Hepatocyte (in vitro differentiated cells): ENCODE measurements at regions not wholly inside any gene's neighbourhood (a gene's known extent, or its start where the extent isn't known, plus 50 kb on each side); places are given as distances from the start of the nearest gene placed in this dataset.

ENCODE experiments used
- DNase-seq: peaks from one replicate; pipeline ENCODE4 v3.0.0-alpha.2; 2016; ENCODE audit warnings: low spot score
- H2AFZ ChIP-seq: fragments of 200-600 bp; sonication (generic); 2 replicates; pipeline ENCODE4 v1.6.0; 2016; ENCODE audit warnings: antibody characterized with exemption, mild to moderate bottlenecking
- H3K27ac ChIP-seq: fragments of 200-600 bp; sonication (generic); 2 replicates; pipeline ENCODE4 v1.5.1; 2016; ENCODE audit warnings: mild to moderate bottlenecking
- H3K27me3 ChIP-seq: fragments of 200-600 bp; sonication (generic); 2 replicates; pipeline ENCODE4 v1.6.1; 2016
- H3K36me3 ChIP-seq: fragments of 200-600 bp; sonication (generic); replicated peaks from 2 replicates; pipeline ENCODE4 v1.5.1; 2016; ENCODE audit warnings: low read depth; ENCODE audit not compliant: insufficient read depth
- H3K4me1 ChIP-seq: fragments of 200-600 bp; sonication (generic); 2 replicates; pipeline ENCODE4 v1.5.1; 2016; ENCODE audit warnings: mild to moderate bottlenecking, moderate library complexity; ENCODE audit not compliant: insufficient read depth
- H3K4me2 ChIP-seq: fragments of 200-600 bp; sonication (generic); 2 replicates; pipeline ENCODE4 v1.6.0; 2016
- H3K4me3 ChIP-seq: fragments of 200-600 bp; sonication (generic); 2 replicates; pipeline ENCODE4 v1.5.1; 2016; ENCODE audit warnings: mild to moderate bottlenecking
- H3K79me2 ChIP-seq: fragments of 200-600 bp; sonication (generic); 2 replicates; pipeline ENCODE4 v1.6.0; 2017; ENCODE audit warnings: mild to moderate bottlenecking
- H3K9me2 ChIP-seq: fragments of 200-600 bp; sonication (generic); replicated peaks from 2 replicates; pipeline ENCODE4 v1.6.0; 2017; ENCODE audit warnings: mild to moderate bottlenecking; ENCODE audit not compliant: insufficient read depth
- H3K9me3 ChIP-seq: fragments of 200-600 bp; sonication (generic); 2 replicates; pipeline ENCODE4 v1.5.1; 2016; ENCODE audit warnings: low read depth, mild to moderate bottlenecking
- H4K20me1 ChIP-seq: fragments of 200-600 bp; sonication (generic); 2 replicates; pipeline ENCODE4 v1.6.0; 2016; ENCODE audit warnings: mild to moderate bottlenecking; ENCODE audit not compliant: insufficient read depth, poor library complexity, severe bottlenecking
- CTCF ChIP-seq: fragments of 200-600 bp; sonication (generic); IDR thresholded peaks from 2 replicates; pipeline ENCODE4 v1.5.1; 2016; ENCODE audit warnings: antibody characterized with exemption, mild to moderate bottlenecking; ENCODE audit not compliant: poor library complexity
- EZH2 ChIP-seq: fragments of 200-600 bp; sonication (generic); IDR thresholded peaks from 2 replicates; pipeline ENCODE4 v1.6.1; 2016; ENCODE audit warnings: antibody characterized with exemption, mild to moderate bottlenecking, borderline replicate concordance
- EZH2phosphoT487 ChIP-seq: fragments of 200-600 bp; sonication (generic); IDR thresholded peaks from one replicate; pipeline ENCODE4 v1.6.1; 2018; ENCODE audit warnings: antibody characterized with exemption, mild to moderate bottlenecking, low read depth, moderate library complexity; ENCODE audit not compliant: unreplicated experiment, severe bottlenecking
- WGBS: methylation state at CpG from one replicate; pipeline ENCODE4 v1.1.6; 2016; ENCODE audit warnings: low lambda C conversion rate; ENCODE audit errors: missing lambda C conversion rate; 5-methylcytosine and 5-hydroxymethylcytosine counted together

DNA sequence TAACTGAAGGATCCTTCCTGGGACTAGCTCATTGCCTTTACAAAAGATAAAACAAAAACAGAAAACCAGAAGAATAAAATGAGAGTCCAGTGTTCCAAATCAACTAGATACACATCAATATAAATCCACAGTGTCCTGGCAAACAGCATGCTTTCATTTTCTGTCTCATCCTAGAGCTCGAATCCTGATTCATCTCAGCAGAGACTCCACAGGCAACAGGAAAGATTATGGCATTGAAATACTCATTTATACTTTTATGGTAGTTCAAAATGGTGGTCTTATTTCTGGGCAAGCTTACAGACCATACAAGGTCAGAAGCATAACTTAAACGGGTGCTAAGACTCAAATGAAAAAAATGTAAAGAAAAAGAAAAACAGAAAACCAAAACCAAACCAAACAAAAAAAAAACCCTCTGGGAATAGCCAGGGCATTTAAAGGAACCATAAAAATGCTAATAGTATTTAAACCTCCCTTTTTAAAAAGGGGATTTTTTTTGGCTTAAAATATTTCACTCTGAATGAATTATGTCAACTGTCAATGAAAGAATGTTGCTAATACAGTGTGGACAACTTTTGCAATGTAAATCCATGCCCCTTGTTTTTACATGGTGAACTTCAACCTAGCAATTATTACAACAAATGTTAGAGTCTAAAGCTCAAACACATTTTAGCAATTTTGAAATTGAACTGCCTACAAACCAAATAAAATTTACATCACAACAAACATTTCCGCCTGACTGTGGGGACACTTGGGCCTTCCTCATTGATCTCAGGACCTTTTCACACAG lies 57.9 kb downstream of the GPR101 start:
- Histone ChIP-seq H3K4me3 (no peak overlapping the region), H3K27me3 (no peaks in the 10 kb centered on the region), H3K27ac (no peak overlapping the region), H4K20me1 (no peaks in the 10 kb centered on the region), H3K4me1 (no peaks in the 10 kb centered on the region), H3K9me3 (no peaks in the 10 kb centered on the region), H3K4me2 (no peak overlapping the region), H3K36me3 (no peaks in the 10 kb centered on the region), H3K9me2 (no peaks in the 10 kb centered on the region), H3K79me2 (no peaks in the 10 kb centered on the region), H2AFZ (no peak overlapping the region)
- 77% methylated on average over 3 of the region's 3 CpGs for WGBS
- no peak for TF ChIP-seq CTCF
- TF ChIP-seq EZH2: no peak
- no peak for TF ChIP-seq EZH2phosphoT487
- no peak for DNase-seq

DNA sequence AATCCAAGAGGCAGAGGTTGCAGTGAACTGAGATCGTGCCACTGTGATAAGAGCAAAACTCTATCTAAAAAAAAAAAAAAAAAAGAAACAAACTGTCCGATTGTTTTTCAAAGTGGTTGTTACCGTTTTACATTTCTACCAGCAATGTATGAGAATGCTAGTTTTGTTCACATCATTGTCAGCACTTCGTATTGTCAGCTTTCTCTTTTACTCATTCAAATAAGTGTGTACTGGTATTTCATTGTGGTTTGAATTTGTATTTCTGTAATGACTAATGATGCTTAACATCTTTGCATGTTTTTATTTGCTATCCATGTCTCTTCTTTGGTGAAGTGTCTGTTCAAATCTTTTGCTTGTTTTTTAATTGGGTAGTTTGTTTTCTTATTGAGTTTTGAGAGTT lies 65.8 kb downstream of the GPR101 start:
- TF ChIP-seq EZH2 (no peak), EZH2phosphoT487 (no peak), CTCF (no peak)
- Histone ChIP-seq H3K36me3 (no peaks in the 10 kb centered on the region), H3K4me1 (no peaks in the 10 kb centered on the region), H3K4me3 (no peak overlapping the region), H3K9me2 (no peaks in the 10 kb centered on the region), H3K79me2 (no peaks in the 10 kb centered on the region), H4K20me1 (no peaks in the 10 kb centered on the region), H3K27me3 (no peaks in the 10 kb centered on the region), H3K27ac (no peak overlapping the region), H2AFZ (no peak overlapping the region), H3K4me2 (no peak overlapping the region), H3K9me3 (no peaks in the 10 kb centered on the region)
- WGBS: 86% methylated on average over 4 of the region's 4 CpGs
- no peak for DNase-seq

DNA sequence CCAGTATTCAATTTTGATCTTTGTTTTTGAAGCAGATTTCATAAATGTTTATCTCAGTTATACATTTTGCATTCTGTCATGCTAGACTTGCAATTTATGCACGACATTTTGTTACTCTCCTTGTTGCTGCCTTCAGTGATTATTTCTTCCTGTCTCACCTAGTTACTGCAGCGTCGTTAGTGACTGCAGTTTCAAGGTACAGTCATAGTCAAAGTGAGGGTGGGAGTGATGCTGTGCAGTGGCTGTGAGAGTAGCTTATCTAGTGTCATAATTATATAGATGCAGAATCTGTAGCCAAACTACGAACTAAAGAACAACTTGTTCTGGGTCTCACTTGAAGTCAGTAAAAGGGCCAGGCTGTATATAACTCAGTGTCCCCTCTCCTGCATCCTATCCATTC lies 69.8 kb downstream of the GPR101 start:
- no peak overlapping the region for H2AFZ ChIP-seq
- no peak for DNase-seq
- no peak overlapping the region for H3K4me2 ChIP-seq
- no peaks in the 10 kb centered on the region for H3K36me3 ChIP-seq
- no peaks in the 10 kb centered on the region for H3K9me3 ChIP-seq
- TF ChIP-seq CTCF (no peak), EZH2 (no peak), EZH2phosphoT487 (no peak)
- H3K27me3 ChIP-seq: no peaks in the 10 kb centered on the region
- no peak overlapping the region for H3K4me3 ChIP-seq
- no peaks in the 10 kb centered on the region for H3K4me1 ChIP-seq
- 76% methylated on average over 4 of the region's 4 CpGs for WGBS
- no peaks in the 10 kb centered on the region for H4K20me1 ChIP-seq
- no peak overlapping the region for H3K27ac ChIP-seq
- no peaks in the 10 kb centered on the region for H3K9me2 ChIP-seq
- H3K79me2 ChIP-seq: no peaks in the 10 kb centered on the region
